PC-3 (cell line): ENCODE measurements at regions not wholly inside any gene's neighbourhood (a gene's known extent, or its start where the extent isn't known, plus 50 kb on each side); places are given as distances from the start of the nearest gene placed in this dataset.

Experiments used
- ATAC-seq: fragments of 200-7000 bp; cut with Tn5 transposase; 2 replicates; pipeline ENCODE4 v1.9.1; 2020; ENCODE audit warnings: mild to moderate bottlenecking, moderate library complexity
- BruUV-seq: library from RNA; stranded (reverse); fragments of 400-500 nt; replicated peaks from 2 replicates; lab custom pipeline; 2021; lab: Mats Ljungman, UMichigan
- CTCF ChIA-PET: fragments of 300-600 bp; sonication (Branson Sonifier 250); formaldehyde crosslinking; loops from one replicate; lab custom pipeline; 2022; ENCODE audit warnings: antibody characterized with exemption; lab: Charles Lee
- POLR2A ChIA-PET: fragments of 300-600 bp; sonication (Branson Sonifier 250); formaldehyde crosslinking; loops from one replicate; lab custom pipeline; 2022; ENCODE audit warnings: antibody characterized with exemption; ENCODE audit not compliant: unreplicated experiment; lab: Charles Lee
- DNase-seq: peaks from one replicate; pipeline ENCODE4 v3.0.0-alpha.2; 2015
- H2AFZ ChIP-seq: fragments of 300-600 bp; sonication (generic); 2 replicates; pipeline ENCODE4 v1.6.0; 2016; ENCODE audit warnings: antibody characterized with exemption, low read length
- H3F3A ChIP-seq: fragments of 300-600 bp; sonication (generic); one replicate; pipeline ENCODE4 v1.6.0; 2017; ENCODE audit warnings: antibody characterized with exemption, low read length, control low read depth, mild to moderate bottlenecking; ENCODE audit not compliant: unreplicated experiment
- H3K27ac ChIP-seq: fragments of 300-600 bp; sonication (generic); 2 replicates; pipeline ENCODE4 v1.5.1; 2016; ENCODE audit warnings: mild to moderate bottlenecking, low read length
- H3K27me3 ChIP-seq: fragments of 300-600 bp; sonication (generic); 2 replicates; pipeline ENCODE4 v1.6.1; 2016; ENCODE audit warnings: low read length, mixed read lengths
- H3K36me3 ChIP-seq: fragments of 300-600 bp; sonication (generic); 2 replicates; pipeline ENCODE4 v1.6.1; 2016; ENCODE audit warnings: low read depth, mixed run types, low read length, mixed read lengths
- H3K4me1 ChIP-seq: fragments of 300-600 bp; sonication (generic); 2 replicates; pipeline ENCODE4 v1.5.1; 2016; ENCODE audit warnings: low read length; ENCODE audit not compliant: insufficient read depth
- H3K4me2 ChIP-seq: fragments of 300-600 bp; sonication (generic); 2 replicates; pipeline ENCODE4 v1.6.0; 2016; ENCODE audit warnings: low read length
- H3K4me3 ChIP-seq: fragments of 300-600 bp; sonication (generic); 2 replicates; pipeline ENCODE4 v1.5.1; 2016; ENCODE audit warnings: mild to moderate bottlenecking, low read length, mixed read lengths
- H3K79me2 ChIP-seq: fragments of 300-600 bp; sonication (generic); 2 replicates; pipeline ENCODE4 v1.6.1; 2017; ENCODE audit warnings: low read length, mixed read lengths
- H3K9ac ChIP-seq: fragments of 300-600 bp; sonication (generic); 2 replicates; pipeline ENCODE4 v1.6.0; 2016; ENCODE audit warnings: mild to moderate bottlenecking, low read length
- H3K9me2 ChIP-seq: fragments of 300-600 bp; sonication (generic); replicated peaks from 2 replicates; pipeline ENCODE4 v1.6.1; 2016; ENCODE audit warnings: mixed run types, low read length, mixed read lengths
- H3K9me3 ChIP-seq: fragments of 300-600 bp; sonication (generic); 2 replicates; pipeline ENCODE4 v1.6.1; 2016; ENCODE audit warnings: low read length, mixed read lengths
- H4K20me1 ChIP-seq: fragments of 300-600 bp; sonication (generic); 2 replicates; pipeline ENCODE4 v1.6.1; 2016; ENCODE audit warnings: low read length, mixed read lengths
- CTCF ChIP-seq: fragments of 300-600 bp; sonication (generic); conservative IDR thresholded peaks from 2 replicates; pipeline ENCODE4 v1.5.1; 2017; ENCODE audit warnings: antibody characterized with exemption, low read depth, mild to moderate bottlenecking, low read length
- EZH2 ChIP-seq: fragments of 300-600 bp; sonication (generic); IDR thresholded peaks from one replicate; pipeline ENCODE4 v1.6.1; 2017; ENCODE audit warnings: antibody characterized with exemption, mild to moderate bottlenecking, low read length; ENCODE audit not compliant: unreplicated experiment
- EZH2phosphoT487 ChIP-seq: fragments of 300-600 bp; sonication (generic); IDR thresholded peaks from 2 replicates; pipeline ENCODE4 v1.6.1; 2018; ENCODE audit warnings: mild to moderate bottlenecking, antibody characterized with exemption, low read length, borderline replicate concordance
- intact Hi-C: fragments of 100-400 bp; cut with micrococcal nuclease; formaldehyde crosslinking; loops from 2 replicates; pipeline ENCODE4 v1.9.0; 2023

GRCh38 chr18:72104851-72105250 is 439.3 kb downstream of the CBLN2 start:
- ATAC-seq (no peak), DNase-seq (peak; percentile 37)
- no peaks in the 10 kb centered on the region for H3K27me3 ChIP-seq
- intact Hi-C loops, result loop anchor here (5.0 to 10.0 kb wide), 3 partner anchors 130 to 570 kb away; no protein-coding TSS in a partner anchor
- no peak overlapping the region for H3K27ac ChIP-seq
- H3K9me3 ChIP-seq, result no peaks in the 10 kb centered on the region
- ChIA-PET CTCF (interaction anchor here (0.6 kb wide), 1 partner anchor 530 kb away, joined by 3 read pairs; no protein-coding TSS in a partner anchor), POLR2A (no interaction called here)
- BruUV-seq, result no TSS peak
- no peak overlapping the region for H3K4me3 ChIP-seq
- H3K4me1 ChIP-seq, result peaks cover 4% of the 10 kb centered on the region; the same call in 1 of the 2 replicates
- no peak overlapping the region for H3K4me2 ChIP-seq
- H3K36me3 ChIP-seq, result no peaks in the 10 kb centered on the region
- TF ChIP-seq EZH2phosphoT487 (no peak), CTCF (no peak), EZH2 (no peak)
- no peaks in the 10 kb centered on the region for H3K79me2 ChIP-seq
- no peak overlapping the region for H3K9ac ChIP-seq
- no peaks in the 10 kb centered on the region for H4K20me1 ChIP-seq
- H3K9me2 ChIP-seq, result no peaks in the 10 kb centered on the region
- no peak overlapping the region for H2AFZ ChIP-seq
- H3F3A ChIP-seq, result no peaks in the 10 kb centered on the region

- H3K4me1 ChIP-seq, result no peaks in the 10 kb centered on the region
- no peaks in the 10 kb centered on the region for H3K9me2 ChIP-seq
- H3K4me3 ChIP-seq, result no peak overlapping the region
- no peaks in the 10 kb centered on the region for H3K27me3 ChIP-seq
- no peak overlapping the region for H3K4me2 ChIP-seq
- no peak for DNase-seq
- H3K9ac ChIP-seq, result no peak overlapping the region
- CTCF ChIA-PET, result no interaction called here
- H2AFZ ChIP-seq, result no peak overlapping the region
- no peak overlapping the region for H3K27ac ChIP-seq
- no peaks in the 10 kb centered on the region for H3K79me2 ChIP-seq
- H4K20me1 ChIP-seq, result no peaks in the 10 kb centered on the region
- H3K36me3 ChIP-seq, result no peaks in the 10 kb centered on the region
- POLR2A ChIA-PET, result interaction anchor here (0.7 kb wide), 1 partner anchor 419 kb away, joined by 4 read pairs; no protein-coding TSS in a partner anchor
- no peak for ATAC-seq
- no peaks in the 10 kb centered on the region for H3K9me3 ChIP-seq
- intact Hi-C loops, result loop anchor here (10.0 kb wide), 2 partner anchors 132 to 568 kb away; no protein-coding TSS in a partner anchor
- TF ChIP-seq EZH2, result no peak
- TF ChIP-seq CTCF, result no peak
- TF ChIP-seq EZH2phosphoT487, result no peak
- BruUV-seq, result no TSS peak
- H3F3A ChIP-seq, result no peaks in the 10 kb centered on the region
Observed at GRCh38 chr18:72102412-72102811, 441.7 kb downstream of the CBLN2 start.

- Histone ChIP-seq H3K27ac (no peak overlapping the region), H3K79me2 (no peaks in the 10 kb centered on the region), H3K9ac (no peak overlapping the region), H2AFZ (no peak overlapping the region), H3K4me2 (no peak overlapping the region), H3K4me3 (no peak overlapping the region), H3K36me3 (no peaks in the 10 kb centered on the region), H3K9me2 (no peaks in the 10 kb centered on the region), H3K27me3 (no peaks in the 10 kb centered on the region), H3F3A (no peaks in the 10 kb centered on the region), H3K4me1 (no peaks in the 10 kb centered on the region), H4K20me1 (no peaks in the 10 kb centered on the region), H3K9me3 (no peaks in the 10 kb centered on the region)
- ATAC-seq, result no peak
- POLR2A ChIA-PET, result no interaction called here
- TF ChIP-seq EZH2, result no peak
- TF ChIP-seq EZH2phosphoT487, result no peak
- TF ChIP-seq CTCF, result no peak
- DNase-seq, result no peak
- intact Hi-C loops, result loop anchor here (10.0 kb wide), 2 partner anchors 134 to 566 kb away; no protein-coding TSS in a partner anchor
- CTCF ChIA-PET, result no interaction called here
- BruUV-seq, result no TSS peak
Observed at GRCh38 chr18:72100465-72101004, 443.6 kb downstream of the CBLN2 start.
